WERI-Rb-1 (cell line): ENCODE measurements at regions not wholly inside any gene's neighbourhood (a gene's known extent, or its start where the extent isn't known, plus 50 kb on each side); places are given as distances from the start of the nearest gene placed in this dataset.

ENCODE experiments used
- DNase-seq: peaks from one replicate; pipeline ENCODE4 v3.0.0-alpha.2; 2020
- H3K27ac ChIP-seq: fragments of 250-450 bp; sonication (Bioruptor Pico); 2 replicates; pipeline ENCODE4 v1.5.1; 2020; ENCODE audit warnings: mild to moderate bottlenecking, moderate library complexity
- H3K27me3 ChIP-seq: fragments of 250-450 bp; sonication (Bioruptor Pico); 2 replicates; pipeline ENCODE4 v1.5.1; 2021; ENCODE audit warnings: mild to moderate bottlenecking, low read depth, moderate library complexity; ENCODE audit not compliant: insufficient read depth, severe bottlenecking
- H3K36me3 ChIP-seq: fragments of 250-450 bp; sonication (Bioruptor Pico); 2 replicates; pipeline ENCODE4 v1.5.1; 2020; ENCODE audit warnings: mild to moderate bottlenecking, moderate library complexity
- H3K4me3 ChIP-seq: 2 replicates; pipeline ENCODE4 v1.5.1; 2011; ENCODE audit warnings: low read depth, mild to moderate bottlenecking, control low read depth, low read length
- H3K9me3 ChIP-seq: fragments of 250-450 bp; sonication (Bioruptor Pico); 2 replicates; pipeline ENCODE4 v1.5.1; 2021; ENCODE audit warnings: mild to moderate bottlenecking, moderate library complexity; ENCODE audit not compliant: severe bottlenecking
- TF ChIP-seq, protein P1 (sequence below): IDR thresholded peaks from 2 replicates; pipeline ENCODE4 v1.5.1; 2011; ENCODE audit warnings: low read depth, mild to moderate bottlenecking, control low read depth, inconsistent platforms, low read length

GRCh38 chr6:140641412-140641811 is 1267.0 kb upstream of the CITED2 start:
- Histone ChIP-seq H3K9me3 (peaks cover 1% of the 10 kb centered on the region), H3K27me3 (no peaks in the 10 kb centered on the region), H3K4me3 (no peak overlapping the region), H3K36me3 (no peaks in the 10 kb centered on the region), H3K27ac (no peak overlapping the region)
- TF ChIP-seq, protein P1, sequence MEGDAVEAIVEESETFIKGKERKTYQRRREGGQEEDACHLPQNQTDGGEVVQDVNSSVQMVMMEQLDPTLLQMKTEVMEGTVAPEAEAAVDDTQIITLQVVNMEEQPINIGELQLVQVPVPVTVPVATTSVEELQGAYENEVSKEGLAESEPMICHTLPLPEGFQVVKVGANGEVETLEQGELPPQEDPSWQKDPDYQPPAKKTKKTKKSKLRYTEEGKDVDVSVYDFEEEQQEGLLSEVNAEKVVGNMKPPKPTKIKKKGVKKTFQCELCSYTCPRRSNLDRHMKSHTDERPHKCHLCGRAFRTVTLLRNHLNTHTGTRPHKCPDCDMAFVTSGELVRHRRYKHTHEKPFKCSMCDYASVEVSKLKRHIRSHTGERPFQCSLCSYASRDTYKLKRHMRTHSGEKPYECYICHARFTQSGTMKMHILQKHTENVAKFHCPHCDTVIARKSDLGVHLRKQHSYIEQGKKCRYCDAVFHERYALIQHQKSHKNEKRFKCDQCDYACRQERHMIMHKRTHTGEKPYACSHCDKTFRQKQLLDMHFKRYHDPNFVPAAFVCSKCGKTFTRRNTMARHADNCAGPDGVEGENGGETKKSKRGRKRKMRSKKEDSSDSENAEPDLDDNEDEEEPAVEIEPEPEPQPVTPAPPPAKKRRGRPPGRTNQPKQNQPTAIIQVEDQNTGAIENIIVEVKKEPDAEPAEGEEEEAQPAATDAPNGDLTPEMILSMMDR: no peak
- DNase-seq: no peak

DNA sequence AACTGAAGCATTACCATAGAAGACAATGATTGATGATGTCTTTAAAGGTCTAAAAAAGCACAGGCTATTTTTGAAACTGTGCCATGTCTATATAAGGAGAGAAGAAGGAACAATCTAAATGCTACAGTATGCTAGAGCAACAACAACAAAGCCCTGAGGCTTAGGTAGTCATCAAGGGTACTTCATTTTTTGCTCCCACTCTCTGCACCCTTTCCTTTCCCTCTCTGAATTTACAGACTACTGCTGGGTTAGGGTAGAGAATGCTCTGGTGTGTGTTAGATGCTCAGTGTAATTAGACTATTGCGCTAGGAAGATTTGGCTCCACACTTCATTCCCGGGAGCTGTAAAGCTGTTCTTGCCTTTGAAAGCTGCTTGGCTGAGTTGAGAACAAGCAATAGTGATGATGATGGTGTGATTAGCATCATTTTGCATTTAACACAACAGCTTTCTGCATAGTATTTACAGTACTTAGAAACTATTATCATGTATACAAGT is 1262.5 kb upstream of the CITED2 start:
- Histone ChIP-seq H3K36me3 (no peaks in the 10 kb centered on the region), H3K27me3 (no peaks in the 10 kb centered on the region), H3K4me3 (peak overlapping the region; percentile 42; the same call in 1 of the 2 replicates), H3K27ac (no peak overlapping the region), H3K9me3 (no peaks in the 10 kb centered on the region)
- no peak for DNase-seq
- TF ChIP-seq, protein P1: no peak

DNA sequence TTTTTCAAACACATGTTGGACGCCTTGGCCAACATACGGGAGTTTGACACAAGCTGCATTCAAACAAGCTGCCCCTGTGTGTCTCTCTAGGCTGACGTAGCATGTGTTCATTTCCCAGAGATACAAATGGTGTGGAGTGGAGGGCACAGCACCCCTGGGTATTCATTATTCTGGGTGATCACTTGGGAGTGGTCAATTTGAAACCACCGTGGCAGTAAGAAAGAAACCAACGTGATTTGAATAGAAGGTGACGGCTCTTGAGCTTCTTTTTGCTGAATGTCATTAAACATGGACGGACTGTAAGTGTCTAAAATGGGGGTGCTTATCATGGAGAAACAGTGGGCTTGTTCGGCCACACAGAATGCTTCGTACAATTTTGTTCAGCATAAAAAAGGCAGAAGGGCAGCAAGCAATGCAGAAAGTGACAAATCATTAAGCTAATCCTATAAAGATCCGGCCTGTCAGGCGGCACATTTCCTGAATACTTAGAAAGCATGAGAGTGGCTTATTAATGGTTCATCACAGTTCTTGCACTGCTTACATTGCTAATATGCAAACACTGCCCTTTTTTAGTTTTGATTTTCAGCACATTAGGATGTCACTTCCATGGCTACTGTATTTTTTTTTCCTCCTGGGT is 1261.9 kb upstream of the CITED2 start:
- TF ChIP-seq, protein P1: no peak
- Histone ChIP-seq H3K36me3 (no peaks in the 10 kb centered on the region), H3K27ac (0 out of 2 replicates have a peak overlapping the region, but pooled peaks have one; percentile 8), H3K4me3 (peak overlapping the region; percentile 42), H3K9me3 (no peaks in the 10 kb centered on the region), H3K27me3 (no peaks in the 10 kb centered on the region)
- no peak for DNase-seq

DNA sequence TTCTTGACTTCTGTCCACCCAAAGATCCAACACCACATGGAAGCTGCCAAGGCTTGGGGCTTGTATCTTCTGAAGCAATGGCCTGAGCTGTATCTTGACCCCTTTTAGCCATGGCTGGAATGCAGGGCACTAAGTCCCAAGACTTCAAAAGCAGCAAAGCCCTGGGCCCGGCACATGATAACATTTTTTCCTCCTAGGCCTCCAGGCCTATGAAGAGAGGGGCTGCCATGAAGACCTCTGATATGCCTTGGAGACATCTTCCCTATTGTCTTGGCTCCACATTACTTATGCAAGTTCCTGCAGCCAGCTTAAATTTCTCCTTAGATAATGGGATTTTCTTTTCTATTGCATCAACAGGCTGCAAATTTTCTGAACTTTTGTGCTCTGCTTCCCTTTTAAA is 1252.6 kb upstream of the CITED2 start:
- TF ChIP-seq, protein P1: no peak
- H3K4me3 ChIP-seq: no peak overlapping the region
- no peaks in the 10 kb centered on the region for H3K36me3 ChIP-seq
- DNase-seq: no peak
- no peaks in the 10 kb centered on the region for H3K27me3 ChIP-seq
- no peaks in the 10 kb centered on the region for H3K9me3 ChIP-seq
- H3K27ac ChIP-seq: no peak overlapping the region

- Histone ChIP-seq H3K27ac (no peak overlapping the region), H3K9me3 (no peaks in the 10 kb centered on the region), H3K36me3 (no peaks in the 10 kb centered on the region), H3K27me3 (no peaks in the 10 kb centered on the region), H3K4me3 (no peak overlapping the region)
- no peak for DNase-seq
- TF ChIP-seq, protein P1: no peak
Observed at GRCh38 chr6:140623498-140623897, 1249.0 kb upstream of the CITED2 start.

DNA sequence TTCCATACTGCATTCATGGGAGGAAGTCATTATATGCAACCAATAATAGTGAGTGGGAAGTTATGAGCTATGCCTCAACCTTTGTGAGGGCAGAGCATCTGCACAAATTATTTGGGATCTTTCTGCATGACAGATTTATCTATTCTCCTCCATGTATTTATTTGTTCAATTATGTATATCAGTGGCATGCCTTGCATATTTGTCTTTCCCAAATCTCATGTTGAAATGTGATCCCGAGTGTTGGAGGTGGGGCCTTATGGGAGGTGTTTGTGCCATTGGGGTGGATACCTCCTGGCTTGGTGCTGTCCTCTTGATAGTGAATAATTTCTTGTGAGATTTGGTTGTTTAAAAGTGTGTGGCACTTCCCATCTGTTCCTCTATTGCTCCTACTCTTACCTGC is 1246.0 kb upstream of the CITED2 start:
- TF ChIP-seq, protein P1: no peak
- Histone ChIP-seq H3K4me3 (no peak overlapping the region), H3K27me3 (no peaks in the 10 kb centered on the region), H3K27ac (no peak overlapping the region), H3K9me3 (no peaks in the 10 kb centered on the region), H3K36me3 (no peaks in the 10 kb centered on the region)
- no peak for DNase-seq
